Stomach (tissue), 4 donors: ENCODE measurements at regions not wholly inside any gene's neighbourhood (a gene's known extent, or its start where the extent isn't known, plus 50 kb on each side); places are given as distances from the start of the nearest gene placed in this dataset.

Experiments
- EP300 ChIP-seq: sonication (generic); formaldehyde crosslinking; IDR thresholded peaks from one replicate; pipeline ENCODE4 v1.6.1; 2017; ENCODE audit warnings: antibody characterized with exemption
- POLR2A ChIP-seq, 4 donors: fragments of 450-650 bp; IDR thresholded peaks; one replicate each; pipeline ENCODE4 v1.6.1; 2016; ENCODE audit warnings: antibody characterized with exemption in 4 of 4, control low read depth in 2 of 4, mild to moderate bottlenecking in 1 of 4, moderate library complexity in 1 of 4
- POLR2AphosphoS5 ChIP-seq, 3 donors: sonication (generic); formaldehyde crosslinking; IDR thresholded peaks; one replicate each; pipeline ENCODE4 v1.6.1; 2016; ENCODE audit warnings: antibody characterized with exemption in 3 of 3
- TF ChIP-seq, protein P1 (sequence below), 7 experiments: fragments of 450-650 bp in 4 of 7; fragments of 200-600 bp in 3 of 7; sonication (generic) in 3 of 7; IDR thresholded peaks; one replicate each; pipeline ENCODE4 v1.5.1; 2016 to 2019; ENCODE audit warnings: antibody characterized with exemption in 7 of 7, control low read depth in 2 of 7, mild to moderate bottlenecking in 1 of 7

DNA sequence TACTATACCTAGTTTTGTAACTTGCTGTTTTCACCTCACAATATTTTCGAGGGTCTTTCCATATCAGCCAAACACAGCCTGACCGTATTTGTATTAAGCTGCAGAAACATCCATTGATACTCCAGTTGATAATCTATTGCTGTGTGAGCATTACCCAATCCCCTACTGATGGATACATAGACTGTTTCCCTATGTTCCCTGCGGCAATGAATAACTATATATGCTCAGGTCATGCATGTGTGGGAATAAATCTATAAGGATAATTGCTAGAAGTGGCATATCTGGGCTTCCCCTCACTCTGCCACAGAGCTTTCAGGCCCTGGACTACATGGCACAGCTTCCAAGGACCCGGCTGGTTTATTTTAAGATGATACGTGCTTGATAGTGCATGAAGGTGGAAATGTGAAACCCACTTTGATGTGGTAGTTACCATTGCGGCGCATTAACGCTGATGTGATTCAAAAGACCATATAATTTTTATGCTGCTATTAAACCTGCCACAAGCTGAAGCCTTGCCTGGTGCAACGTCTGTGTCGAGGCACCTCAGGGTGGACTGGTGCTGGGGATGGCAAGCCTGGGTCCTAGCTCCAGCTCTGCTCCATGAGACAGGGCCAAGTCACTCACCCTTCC is 81.4 kb upstream of the KCNK12 start:
- TF ChIP-seq, protein P1, sequence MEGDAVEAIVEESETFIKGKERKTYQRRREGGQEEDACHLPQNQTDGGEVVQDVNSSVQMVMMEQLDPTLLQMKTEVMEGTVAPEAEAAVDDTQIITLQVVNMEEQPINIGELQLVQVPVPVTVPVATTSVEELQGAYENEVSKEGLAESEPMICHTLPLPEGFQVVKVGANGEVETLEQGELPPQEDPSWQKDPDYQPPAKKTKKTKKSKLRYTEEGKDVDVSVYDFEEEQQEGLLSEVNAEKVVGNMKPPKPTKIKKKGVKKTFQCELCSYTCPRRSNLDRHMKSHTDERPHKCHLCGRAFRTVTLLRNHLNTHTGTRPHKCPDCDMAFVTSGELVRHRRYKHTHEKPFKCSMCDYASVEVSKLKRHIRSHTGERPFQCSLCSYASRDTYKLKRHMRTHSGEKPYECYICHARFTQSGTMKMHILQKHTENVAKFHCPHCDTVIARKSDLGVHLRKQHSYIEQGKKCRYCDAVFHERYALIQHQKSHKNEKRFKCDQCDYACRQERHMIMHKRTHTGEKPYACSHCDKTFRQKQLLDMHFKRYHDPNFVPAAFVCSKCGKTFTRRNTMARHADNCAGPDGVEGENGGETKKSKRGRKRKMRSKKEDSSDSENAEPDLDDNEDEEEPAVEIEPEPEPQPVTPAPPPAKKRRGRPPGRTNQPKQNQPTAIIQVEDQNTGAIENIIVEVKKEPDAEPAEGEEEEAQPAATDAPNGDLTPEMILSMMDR (IDR thresholded peaks at IDR 0.05) = no peak
- TF ChIP-seq POLR2AphosphoS5 (IDR thresholded peaks at IDR 0.05) (no peak), POLR2A (IDR thresholded peaks at IDR 0.05) (no peak), EP300 (no peak)
